ENCODE measurements at regions not wholly inside any gene's neighbourhood (a gene's known extent, or its start where the extent isn't known, plus 50 kb on each side); places are given as distances from the start of the nearest gene placed in this dataset.

DNA sequence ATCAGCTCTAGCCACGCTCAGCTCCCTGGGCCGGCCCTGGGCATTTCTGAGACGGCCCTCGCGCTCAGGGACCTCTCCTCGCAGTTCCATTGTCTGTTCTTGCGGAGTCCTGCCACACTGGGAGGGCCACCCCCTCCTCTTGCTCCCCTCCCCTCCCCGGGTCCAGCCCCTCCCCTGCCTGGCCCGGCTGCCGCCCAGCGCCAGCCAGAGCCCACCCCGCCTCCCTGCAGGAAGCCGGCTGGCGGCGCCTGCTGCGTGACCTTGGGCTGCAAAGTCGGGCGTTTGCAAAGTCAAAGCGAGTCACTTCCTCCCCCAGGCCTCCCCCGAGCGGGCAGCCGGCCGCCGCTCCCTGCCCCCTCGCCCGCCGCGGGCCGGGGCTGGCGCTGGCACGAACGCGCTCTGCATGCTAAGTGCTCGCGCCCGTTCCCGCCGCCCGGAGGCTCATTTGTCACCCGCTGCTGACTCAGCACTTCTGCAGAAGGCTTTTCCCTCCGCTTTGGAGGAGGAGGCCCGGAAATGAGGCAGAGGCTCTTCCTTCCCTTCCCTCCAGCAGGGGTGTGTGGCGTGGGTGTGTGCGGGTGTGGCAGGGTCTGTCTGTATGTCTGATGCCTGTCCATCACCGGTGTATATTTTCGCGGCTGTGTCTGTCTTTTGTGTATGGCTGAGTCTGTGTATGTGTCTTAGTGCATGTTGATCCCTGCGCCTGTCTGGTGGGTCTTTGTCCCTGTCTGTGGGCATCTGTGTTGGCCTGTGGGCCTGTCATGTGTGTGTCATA, 72.0 kb downstream of the IRF2BPL start (continued):
- TF ChIP-seq SMAD1 (IDR thresholded peaks at IDR 0.05; ENCODE audit: low read depth, partially characterized antibody) (peak; percentile 47), RAD51 (IDR thresholded peaks at IDR 0.05) (no peak), POLR2AphosphoS2 (IDR thresholded peaks at IDR 0.05; ENCODE audit: low read depth, low read length) (peak; percentile 55), DPF2 (IDR thresholded peaks at IDR 0.05) (peak; percentile 94), IRF4 (IDR thresholded peaks at IDR 0.05; ENCODE audit: low read depth, low read length) (no peak), SMAD5 (IDR thresholded peaks at IDR 0.05; ENCODE audit: low read depth) (no peak), RAD21 (IDR thresholded peaks at IDR 0.05; ENCODE audit: insufficient read depth, low read depth, low read length) (no peak), STAT3 (IDR thresholded peaks at IDR 0.05; ENCODE audit: low read depth, low read length) (no peak), ASH2L (IDR thresholded peaks at IDR 0.05; ENCODE audit: borderline replicate concordance, low read depth) (0 out of 2 replicates have a peak, but pooled peaks have one; percentile 58), RUNX3 (IDR thresholded peaks at IDR 0.05; ENCODE audit: low read length) (no peak), CREB1 (IDR thresholded peaks at IDR 0.05; ENCODE audit: low read depth) (no peak), NRF1 (conservative IDR thresholded peaks at IDR 0.05; ENCODE audit: low read depth, low read length) (no peak)
- TF ChIP-seq, protein P1, sequence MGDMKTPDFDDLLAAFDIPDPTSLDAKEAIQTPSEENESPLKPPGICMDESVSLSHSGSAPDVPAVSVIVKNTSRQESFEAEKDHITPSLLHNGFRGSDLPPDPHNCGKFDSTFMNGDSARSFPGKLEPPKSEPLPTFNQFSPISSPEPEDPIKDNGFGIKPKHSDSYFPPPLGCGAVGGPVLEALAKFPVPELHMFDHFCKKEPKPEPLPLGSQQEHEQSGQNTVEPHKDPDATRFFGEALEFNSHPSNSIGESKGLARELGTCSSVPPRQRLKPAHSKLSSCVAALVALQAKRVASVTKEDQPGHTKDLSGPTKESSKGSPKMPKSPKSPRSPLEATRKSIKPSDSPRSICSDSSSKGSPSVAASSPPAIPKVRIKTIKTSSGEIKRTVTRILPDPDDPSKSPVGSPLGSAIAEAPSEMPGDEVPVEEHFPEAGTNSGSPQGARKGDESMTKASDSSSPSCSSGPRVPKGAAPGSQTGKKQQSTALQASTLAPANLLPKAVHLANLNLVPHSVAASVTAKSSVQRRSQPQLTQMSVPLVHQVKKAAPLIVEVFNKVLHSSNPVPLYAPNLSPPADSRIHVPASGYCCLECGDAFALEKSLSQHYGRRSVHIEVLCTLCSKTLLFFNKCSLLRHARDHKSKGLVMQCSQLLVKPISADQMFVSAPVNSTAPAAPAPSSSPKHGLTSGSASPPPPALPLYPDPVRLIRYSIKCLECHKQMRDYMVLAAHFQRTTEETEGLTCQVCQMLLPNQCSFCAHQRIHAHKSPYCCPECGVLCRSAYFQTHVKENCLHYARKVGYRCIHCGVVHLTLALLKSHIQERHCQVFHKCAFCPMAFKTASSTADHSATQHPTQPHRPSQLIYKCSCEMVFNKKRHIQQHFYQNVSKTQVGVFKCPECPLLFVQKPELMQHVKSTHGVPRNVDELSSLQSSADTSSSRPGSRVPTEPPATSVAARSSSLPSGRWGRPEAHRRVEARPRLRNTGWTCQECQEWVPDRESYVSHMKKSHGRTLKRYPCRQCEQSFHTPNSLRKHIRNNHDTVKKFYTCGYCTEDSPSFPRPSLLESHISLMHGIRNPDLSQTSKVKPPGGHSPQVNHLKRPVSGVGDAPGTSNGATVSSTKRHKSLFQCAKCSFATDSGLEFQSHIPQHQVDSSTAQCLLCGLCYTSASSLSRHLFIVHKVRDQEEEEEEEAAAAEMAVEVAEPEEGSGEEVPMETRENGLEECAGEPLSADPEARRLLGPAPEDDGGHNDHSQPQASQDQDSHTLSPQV (IDR thresholded peaks at IDR 0.05) = peak; percentile 90
- TF ChIP-seq, protein P2, sequence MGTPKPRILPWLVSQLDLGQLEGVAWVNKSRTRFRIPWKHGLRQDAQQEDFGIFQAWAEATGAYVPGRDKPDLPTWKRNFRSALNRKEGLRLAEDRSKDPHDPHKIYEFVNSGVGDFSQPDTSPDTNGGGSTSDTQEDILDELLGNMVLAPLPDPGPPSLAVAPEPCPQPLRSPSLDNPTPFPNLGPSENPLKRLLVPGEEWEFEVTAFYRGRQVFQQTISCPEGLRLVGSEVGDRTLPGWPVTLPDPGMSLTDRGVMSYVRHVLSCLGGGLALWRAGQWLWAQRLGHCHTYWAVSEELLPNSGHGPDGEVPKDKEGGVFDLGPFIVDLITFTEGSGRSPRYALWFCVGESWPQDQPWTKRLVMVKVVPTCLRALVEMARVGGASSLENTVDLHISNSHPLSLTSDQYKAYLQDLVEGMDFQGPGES (IDR thresholded peaks at IDR 0.05) = no peak
- TF ChIP-seq, protein P3, sequence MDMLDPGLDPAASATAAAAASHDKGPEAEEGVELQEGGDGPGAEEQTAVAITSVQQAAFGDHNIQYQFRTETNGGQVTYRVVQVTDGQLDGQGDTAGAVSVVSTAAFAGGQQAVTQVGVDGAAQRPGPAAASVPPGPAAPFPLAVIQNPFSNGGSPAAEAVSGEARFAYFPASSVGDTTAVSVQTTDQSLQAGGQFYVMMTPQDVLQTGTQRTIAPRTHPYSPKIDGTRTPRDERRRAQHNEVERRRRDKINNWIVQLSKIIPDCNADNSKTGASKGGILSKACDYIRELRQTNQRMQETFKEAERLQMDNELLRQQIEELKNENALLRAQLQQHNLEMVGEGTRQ (IDR thresholded peaks at IDR 0.05; ENCODE audit: borderline replicate concordance, low read depth, low read length) = no peak
- TF ChIP-seq, protein P4, sequence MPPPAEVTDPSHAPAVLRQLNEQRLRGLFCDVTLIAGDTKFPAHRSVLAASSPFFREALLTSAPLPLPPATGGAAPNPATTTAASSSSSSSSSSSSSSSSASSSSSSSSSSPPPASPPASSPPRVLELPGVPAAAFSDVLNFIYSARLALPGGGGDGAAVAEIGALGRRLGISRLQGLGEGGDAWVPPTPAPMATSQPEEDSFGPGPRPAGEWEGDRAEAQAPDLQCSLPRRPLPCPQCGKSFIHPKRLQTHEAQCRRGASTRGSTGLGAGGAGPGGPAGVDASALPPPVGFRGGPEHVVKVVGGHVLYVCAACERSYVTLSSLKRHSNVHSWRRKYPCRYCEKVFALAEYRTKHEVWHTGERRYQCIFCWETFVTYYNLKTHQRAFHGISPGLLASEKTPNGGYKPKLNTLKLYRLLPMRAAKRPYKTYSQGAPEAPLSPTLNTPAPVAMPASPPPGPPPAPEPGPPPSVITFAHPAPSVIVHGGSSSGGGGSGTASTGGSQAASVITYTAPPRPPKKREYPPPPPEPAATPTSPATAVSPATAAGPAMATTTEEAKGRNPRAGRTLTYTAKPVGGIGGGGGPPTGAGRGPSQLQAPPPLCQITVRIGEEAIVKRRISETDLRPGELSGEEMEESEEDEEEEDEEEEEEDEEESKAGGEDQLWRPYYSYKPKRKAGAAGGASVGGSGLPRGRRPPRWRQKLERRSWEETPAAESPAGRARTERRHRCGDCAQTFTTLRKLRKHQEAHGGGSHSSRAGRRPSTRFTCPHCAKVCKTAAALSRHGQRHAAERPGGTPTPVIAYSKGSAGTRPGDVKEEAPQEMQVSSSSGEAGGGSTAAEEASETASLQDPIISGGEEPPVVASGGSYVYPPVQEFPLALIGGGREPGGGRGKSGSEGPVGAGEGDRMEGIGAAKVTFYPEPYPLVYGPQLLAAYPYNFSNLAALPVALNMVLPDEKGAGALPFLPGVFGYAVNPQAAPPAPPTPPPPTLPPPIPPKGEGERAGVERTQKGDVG (CRISPR knock-in tag; IDR thresholded peaks at IDR 0.05) = no peak
- TF ChIP-seq, protein P5, sequence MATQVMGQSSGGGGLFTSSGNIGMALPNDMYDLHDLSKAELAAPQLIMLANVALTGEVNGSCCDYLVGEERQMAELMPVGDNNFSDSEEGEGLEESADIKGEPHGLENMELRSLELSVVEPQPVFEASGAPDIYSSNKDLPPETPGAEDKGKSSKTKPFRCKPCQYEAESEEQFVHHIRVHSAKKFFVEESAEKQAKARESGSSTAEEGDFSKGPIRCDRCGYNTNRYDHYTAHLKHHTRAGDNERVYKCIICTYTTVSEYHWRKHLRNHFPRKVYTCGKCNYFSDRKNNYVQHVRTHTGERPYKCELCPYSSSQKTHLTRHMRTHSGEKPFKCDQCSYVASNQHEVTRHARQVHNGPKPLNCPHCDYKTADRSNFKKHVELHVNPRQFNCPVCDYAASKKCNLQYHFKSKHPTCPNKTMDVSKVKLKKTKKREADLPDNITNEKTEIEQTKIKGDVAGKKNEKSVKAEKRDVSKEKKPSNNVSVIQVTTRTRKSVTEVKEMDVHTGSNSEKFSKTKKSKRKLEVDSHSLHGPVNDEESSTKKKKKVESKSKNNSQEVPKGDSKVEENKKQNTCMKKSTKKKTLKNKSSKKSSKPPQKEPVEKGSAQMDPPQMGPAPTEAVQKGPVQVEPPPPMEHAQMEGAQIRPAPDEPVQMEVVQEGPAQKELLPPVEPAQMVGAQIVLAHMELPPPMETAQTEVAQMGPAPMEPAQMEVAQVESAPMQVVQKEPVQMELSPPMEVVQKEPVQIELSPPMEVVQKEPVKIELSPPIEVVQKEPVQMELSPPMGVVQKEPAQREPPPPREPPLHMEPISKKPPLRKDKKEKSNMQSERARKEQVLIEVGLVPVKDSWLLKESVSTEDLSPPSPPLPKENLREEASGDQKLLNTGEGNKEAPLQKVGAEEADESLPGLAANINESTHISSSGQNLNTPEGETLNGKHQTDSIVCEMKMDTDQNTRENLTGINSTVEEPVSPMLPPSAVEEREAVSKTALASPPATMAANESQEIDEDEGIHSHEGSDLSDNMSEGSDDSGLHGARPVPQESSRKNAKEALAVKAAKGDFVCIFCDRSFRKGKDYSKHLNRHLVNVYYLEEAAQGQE (IDR thresholded peaks at IDR 0.05; ENCODE audit: low read depth, low read length) = no peak

Data from GM12878 (cell line).